ENCODE measurements at regions not wholly inside any gene's neighbourhood (a gene's known extent, or its start where the extent isn't known, plus 50 kb on each side); places are given as distances from the start of the nearest gene placed in this dataset.

GRCh38 chr6:165925474-165926156 lies 242.0 kb downstream of the TBXT start:
- TF ChIP-seq CTCF (IDR thresholded peaks at IDR 0.05; ENCODE audit: insufficient read depth, low read length, poor library complexity, severe bottlenecking) = no peak
- Histone ChIP-seq H3K4me3 (replicated peaks; ENCODE audit: low read depth, low read length) (no peak overlapping the region), H3K27me3 (replicated peaks; ENCODE audit: control insufficient read depth, insufficient read depth, low read length) (no peaks in the 10 kb centered on the region; the same call in none of the 2 replicates), H3K36me3 (ENCODE audit: control insufficient read depth, insufficient read depth, low read length) (no peaks in the 10 kb centered on the region)
- no peak for DNase-seq (ENCODE audit: extremely low read depth, insufficient read length)

GRCh38 chr6:165922309-165922794 lies 245.3 kb downstream of the TBXT start:
- H3K36me3 ChIP-seq (ENCODE audit: control insufficient read depth, insufficient read depth, low read length) = no peaks in the 10 kb centered on the region
- no peaks in the 10 kb centered on the region; the same call in 1 of the 2 replicates for H3K27me3 ChIP-seq (replicated peaks; ENCODE audit: control insufficient read depth, insufficient read depth, low read length)
- no peak for DNase-seq (ENCODE audit: extremely low read depth, insufficient read length)
- no peak overlapping the region for H3K4me3 ChIP-seq (replicated peaks; ENCODE audit: low read depth, low read length)
- no peak for TF ChIP-seq CTCF (IDR thresholded peaks at IDR 0.05; ENCODE audit: insufficient read depth, low read length, poor library complexity, severe bottlenecking)

GRCh38 chr6:165920896-165921671 lies 246.6 kb downstream of the TBXT start:
- H3K27me3 ChIP-seq (replicated peaks; ENCODE audit: control insufficient read depth, insufficient read depth, low read length) = peaks cover 1% of the 10 kb centered on the region; the same call in 1 of the 2 replicates
- no peak for TF ChIP-seq CTCF (IDR thresholded peaks at IDR 0.05; ENCODE audit: insufficient read depth, low read length, poor library complexity, severe bottlenecking)
- no peak for DNase-seq (ENCODE audit: extremely low read depth, insufficient read length)
- H3K4me3 ChIP-seq (replicated peaks; ENCODE audit: low read depth, low read length) = no peak overlapping the region
- H3K36me3 ChIP-seq (ENCODE audit: control insufficient read depth, insufficient read depth, low read length) = no peaks in the 10 kb centered on the region

- Histone ChIP-seq H3K27me3 (replicated peaks; ENCODE audit: control insufficient read depth, insufficient read depth, low read length) (peaks cover 1% of the 10 kb centered on the region; the same call in 1 of the 2 replicates), H3K36me3 (ENCODE audit: control insufficient read depth, insufficient read depth, low read length) (no peaks in the 10 kb centered on the region), H3K4me3 (replicated peaks; ENCODE audit: low read depth, low read length) (no peak overlapping the region)
- TF ChIP-seq CTCF (IDR thresholded peaks at IDR 0.05; ENCODE audit: insufficient read depth, low read length, poor library complexity, severe bottlenecking) = no peak
- no peak for DNase-seq (ENCODE audit: extremely low read depth, insufficient read length)
These were observed 250.1 kb downstream of the TBXT start for GRCh38 chr6:165917576-165917975.

GRCh38 chr6:165915022-165915770 lies 252.2 kb upstream of the PDE10A start:
- Histone ChIP-seq H3K36me3 (ENCODE audit: control insufficient read depth, insufficient read depth, low read length) (no peaks in the 10 kb centered on the region), H3K27me3 (replicated peaks; ENCODE audit: control insufficient read depth, insufficient read depth, low read length) (0 out of 2 replicates have a peak, but pooled peaks cover 1% of the 10 kb centered on the region), H3K4me3 (replicated peaks; ENCODE audit: low read depth, low read length) (no peak overlapping the region)
- TF ChIP-seq CTCF (IDR thresholded peaks at IDR 0.05; ENCODE audit: insufficient read depth, low read length, poor library complexity, severe bottlenecking) = no peak
- DNase-seq (ENCODE audit: extremely low read depth, insufficient read length) = no peak
